Upper lobe of left lung (tissue), 4 donors: ENCODE measurements at regions not wholly inside any gene's neighbourhood (a gene's known extent, or its start where the extent isn't known, plus 50 kb on each side); places are given as distances from the start of the nearest gene placed in this dataset.

Experiments
- EP300 ChIP-seq, 4 donors: sonication (generic); formaldehyde crosslinking; IDR thresholded peaks; one replicate each; pipeline ENCODE4 v1.5.1; 2017; ENCODE audit warnings: antibody characterized with exemption in 4 of 4, control low read depth in 2 of 4
- POLR2A ChIP-seq, 4 donors: fragments of 450-650 bp; IDR thresholded peaks; one replicate each; pipeline ENCODE4 v1.5.1; 2016 to 2017; ENCODE audit warnings: antibody characterized with exemption in 4 of 4, mild to moderate bottlenecking in 2 of 4
- POLR2AphosphoS5 ChIP-seq, 2 donors: sonication (generic); formaldehyde crosslinking; IDR thresholded peaks; one replicate each; pipeline ENCODE4 v1.5.1; 2017; ENCODE audit warnings: antibody characterized with exemption in 2 of 2
- TF ChIP-seq, protein P1 (sequence below), 6 experiments: fragments of 450-650 bp in 4 of 6; fragments of 200-600 bp in 2 of 6; sonication (generic) in 2 of 6; IDR thresholded peaks; one replicate each; pipeline ENCODE4 v1.5.1; 2016 to 2019; ENCODE audit warnings: antibody characterized with exemption in 6 of 6

- TF ChIP-seq, protein P1, sequence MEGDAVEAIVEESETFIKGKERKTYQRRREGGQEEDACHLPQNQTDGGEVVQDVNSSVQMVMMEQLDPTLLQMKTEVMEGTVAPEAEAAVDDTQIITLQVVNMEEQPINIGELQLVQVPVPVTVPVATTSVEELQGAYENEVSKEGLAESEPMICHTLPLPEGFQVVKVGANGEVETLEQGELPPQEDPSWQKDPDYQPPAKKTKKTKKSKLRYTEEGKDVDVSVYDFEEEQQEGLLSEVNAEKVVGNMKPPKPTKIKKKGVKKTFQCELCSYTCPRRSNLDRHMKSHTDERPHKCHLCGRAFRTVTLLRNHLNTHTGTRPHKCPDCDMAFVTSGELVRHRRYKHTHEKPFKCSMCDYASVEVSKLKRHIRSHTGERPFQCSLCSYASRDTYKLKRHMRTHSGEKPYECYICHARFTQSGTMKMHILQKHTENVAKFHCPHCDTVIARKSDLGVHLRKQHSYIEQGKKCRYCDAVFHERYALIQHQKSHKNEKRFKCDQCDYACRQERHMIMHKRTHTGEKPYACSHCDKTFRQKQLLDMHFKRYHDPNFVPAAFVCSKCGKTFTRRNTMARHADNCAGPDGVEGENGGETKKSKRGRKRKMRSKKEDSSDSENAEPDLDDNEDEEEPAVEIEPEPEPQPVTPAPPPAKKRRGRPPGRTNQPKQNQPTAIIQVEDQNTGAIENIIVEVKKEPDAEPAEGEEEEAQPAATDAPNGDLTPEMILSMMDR (IDR thresholded peaks at IDR 0.05) = no peak
- TF ChIP-seq POLR2AphosphoS5 (IDR thresholded peaks at IDR 0.05) (no peak), POLR2A (IDR thresholded peaks at IDR 0.05) (no peak), EP300 (IDR thresholded peaks at IDR 0.05) (peak in 1 of 4 donors; percentile 74)
These were observed 199.9 kb upstream of the PKDCC start for GRCh38 chr2:41847744-41848441.
